Fibroblast of gingiva (primary cell): ENCODE measurements at regions not wholly inside any gene's neighbourhood (a gene's known extent, or its start where the extent isn't known, plus 50 kb on each side); places are given as distances from the start of the nearest gene placed in this dataset.
A peak's percentile ranks its signal among the peaks of the same experiment; 100 is the strongest.

Source experiments
- DNase-seq: peaks from one replicate; pipeline ENCODE4 v3.0.0-alpha.2; 2011; ENCODE audit warnings: low read depth

GRCh38 chr12:77571127-77571526, 259.6 kb upstream of the NAV3 start:
- DNase-seq, result no peak

GRCh38 chr12:77569876-77570275, 260.8 kb upstream of the NAV3 start:
- DNase-seq, result no peak

- no peak for DNase-seq
These were observed 270.0 kb upstream of the NAV3 start for GRCh38 chr12:77560714-77561113.

DNA sequence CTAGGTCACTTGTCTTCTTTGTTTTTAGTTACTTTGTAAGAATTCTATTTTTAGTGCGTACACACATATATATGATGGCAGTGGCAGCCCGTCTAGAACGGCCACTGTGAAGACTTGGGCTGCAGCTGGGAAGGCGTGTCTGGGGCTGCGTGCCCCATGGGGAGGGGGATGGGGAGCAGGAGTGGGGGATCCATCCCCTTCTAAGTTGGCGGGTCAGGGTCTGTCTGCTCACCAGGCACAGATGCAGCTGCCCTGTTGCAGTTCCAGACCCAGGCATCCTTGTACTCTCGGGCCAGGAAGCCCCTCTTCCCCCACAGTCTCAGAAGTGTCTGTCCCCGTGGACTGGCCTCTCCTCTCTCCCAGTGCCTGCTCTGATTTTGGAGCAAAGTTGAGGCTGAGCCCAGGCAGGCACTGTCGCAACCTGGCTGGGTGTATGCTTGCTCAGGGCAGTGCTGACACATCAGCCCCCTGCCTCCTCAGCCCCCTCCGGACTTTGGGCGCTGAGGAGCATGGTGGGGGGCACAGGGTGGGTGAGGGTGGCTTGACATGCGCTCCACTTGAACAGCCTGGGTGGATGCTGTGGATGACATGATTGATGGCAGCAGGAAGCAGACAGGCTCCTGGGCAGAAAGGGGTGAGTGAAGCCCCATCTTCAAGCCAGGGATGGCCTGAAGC, 271.2 kb upstream of the NAV3 start:
- DNase-seq, result no peak

DNA sequence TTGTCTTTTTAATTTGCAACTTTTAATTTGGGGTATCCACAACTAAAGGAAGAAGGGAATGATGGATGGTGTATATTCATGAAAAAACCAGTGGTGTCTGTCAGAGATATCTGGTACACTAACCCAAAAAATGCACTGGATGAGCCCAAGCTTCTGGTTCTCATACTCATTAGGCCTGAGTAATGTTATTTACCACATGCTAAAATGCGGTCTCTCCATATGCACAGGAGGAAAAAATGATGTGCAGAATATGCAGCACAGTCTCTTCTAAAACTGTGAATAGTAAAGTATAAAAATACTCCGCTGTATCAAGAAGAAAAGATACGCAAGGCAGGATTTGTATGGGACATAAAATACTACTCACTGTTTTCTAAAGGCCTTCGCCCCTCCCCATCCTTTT, 275.6 kb upstream of the NAV3 start:
- DNase-seq, result no peak

DNA sequence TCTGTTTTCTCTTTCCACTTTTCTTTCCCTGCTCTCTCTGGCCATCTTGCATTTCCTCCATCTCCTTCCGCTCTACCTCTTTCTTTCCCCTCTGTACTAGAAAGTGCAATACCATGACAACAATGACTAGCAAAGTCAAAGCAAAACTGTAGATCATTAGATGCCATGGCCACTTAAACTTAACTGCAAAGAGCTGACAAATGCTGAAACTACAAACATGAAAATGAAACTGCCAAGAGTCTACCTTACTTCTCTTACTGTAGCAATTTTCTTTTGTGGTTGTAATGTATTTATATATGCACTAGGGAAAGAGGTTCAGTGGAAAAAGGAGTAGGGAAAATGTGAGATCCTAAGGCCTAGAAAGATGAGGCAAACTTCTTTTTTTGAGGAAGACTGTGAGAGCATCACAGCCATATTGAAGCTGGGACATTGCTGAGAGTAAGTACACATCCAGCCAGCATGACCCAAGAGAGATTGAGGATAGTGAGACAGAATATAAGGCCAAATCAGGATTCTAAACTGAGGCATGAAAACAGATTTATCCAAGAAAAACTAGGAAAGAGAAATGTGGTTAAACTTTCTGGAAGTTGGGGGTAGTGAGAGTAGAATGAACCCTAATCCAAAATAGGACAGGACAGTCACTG, 276.6 kb upstream of the NAV3 start:
- no peak for DNase-seq

GRCh38 chr12:77549383-77550128, 281.1 kb upstream of the NAV3 start:
- no peak for DNase-seq

- DNase-seq, result no peak
These were observed 281.9 kb upstream of the NAV3 start for GRCh38 chr12:77548797-77549196.

DNA sequence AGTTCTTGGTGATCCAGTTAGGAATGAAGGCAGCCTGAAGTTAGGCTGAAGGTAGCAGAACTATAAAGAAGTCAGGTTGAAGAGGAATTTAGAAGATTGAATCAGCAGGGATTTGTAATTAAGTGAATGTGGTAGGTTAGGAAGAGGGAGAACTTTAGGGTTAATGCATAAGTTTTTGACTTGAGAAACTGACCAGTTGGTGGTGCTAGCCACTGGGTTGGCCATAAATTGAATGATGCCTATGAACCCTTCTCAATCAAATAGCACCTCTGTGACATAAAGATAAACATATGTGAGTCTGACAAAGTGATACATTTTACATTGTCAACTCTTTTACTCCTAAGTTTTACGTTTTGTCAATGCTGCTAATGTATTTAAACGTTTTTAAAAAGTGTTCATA, 290.6 kb upstream of the NAV3 start:
- no peak for DNase-seq

- peak; percentile 85 for DNase-seq
These were observed 293.0 kb upstream of the NAV3 start for GRCh38 chr12:77537663-77538062.

DNA sequence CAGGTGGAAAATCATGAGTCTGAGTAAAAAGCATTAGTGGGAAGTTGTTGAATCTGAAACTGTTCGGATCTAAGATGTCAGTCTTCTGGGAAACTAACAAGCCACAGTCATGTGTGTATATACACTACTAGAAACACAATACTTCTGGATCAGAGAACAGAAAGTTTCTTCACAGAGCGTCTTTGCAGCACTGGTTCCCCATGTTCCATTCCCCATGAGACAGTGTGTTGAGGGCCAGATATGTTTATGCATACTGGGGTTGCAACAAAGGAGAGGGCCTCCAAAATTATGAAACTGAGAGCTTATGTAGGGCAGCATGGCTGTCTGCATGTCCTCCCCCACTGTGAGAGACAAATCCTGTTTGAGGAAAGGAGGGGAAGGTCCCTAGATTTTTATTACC, 295.0 kb upstream of the NAV3 start:
- DNase-seq, result peak; percentile 89

- no peak for DNase-seq
These were observed 298.8 kb upstream of the NAV3 start for GRCh38 chr12:77531912-77532311.

DNA sequence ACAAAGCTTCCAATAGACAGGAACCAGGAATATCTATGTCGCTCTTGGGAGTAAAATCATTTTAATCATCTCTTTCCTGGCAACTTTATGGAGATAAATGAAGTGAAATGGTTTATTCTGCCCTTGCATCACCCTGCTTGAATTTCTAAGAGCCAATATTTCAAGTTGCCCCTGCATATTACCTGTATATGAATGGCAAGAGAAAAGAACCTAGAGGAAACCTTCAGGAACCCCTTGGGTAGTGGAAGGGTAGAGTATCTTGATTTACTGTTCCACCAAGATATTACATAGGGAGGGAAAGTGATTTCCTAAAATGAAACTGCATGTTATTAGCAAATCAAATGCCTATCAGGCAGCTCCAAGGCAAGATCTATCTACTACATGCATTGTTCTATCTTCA, 308.4 kb upstream of the NAV3 start:
- DNase-seq, result no peak

DNA sequence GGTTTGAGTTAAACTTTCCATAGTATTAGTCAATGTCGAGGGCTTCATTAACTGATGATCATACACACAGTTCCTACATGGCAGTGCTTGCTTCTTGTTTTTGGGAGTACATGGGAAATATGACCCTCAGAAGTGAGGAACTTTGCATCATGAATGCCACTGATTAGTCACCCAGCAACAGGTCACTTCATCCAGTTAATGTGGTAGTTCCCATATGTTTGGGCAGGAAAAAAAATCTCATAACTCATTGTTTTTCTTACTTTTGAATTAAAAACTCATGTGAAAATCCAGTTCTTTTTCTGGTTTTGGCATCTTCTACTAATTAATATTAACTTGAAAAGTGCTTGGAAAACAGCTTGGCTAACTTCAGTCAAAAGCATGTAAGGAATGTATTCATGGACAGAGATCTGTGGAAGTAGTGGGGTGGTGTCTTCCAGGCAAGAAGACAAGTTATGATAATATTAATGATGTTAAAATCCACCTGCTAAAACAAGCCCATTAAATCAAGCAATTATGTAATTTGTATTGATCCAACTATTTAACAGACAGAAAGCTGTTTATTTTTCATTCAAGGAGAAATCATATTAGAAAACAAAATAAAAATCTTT, 309.1 kb upstream of the NAV3 start:
- peak; percentile 72 for DNase-seq

DNA sequence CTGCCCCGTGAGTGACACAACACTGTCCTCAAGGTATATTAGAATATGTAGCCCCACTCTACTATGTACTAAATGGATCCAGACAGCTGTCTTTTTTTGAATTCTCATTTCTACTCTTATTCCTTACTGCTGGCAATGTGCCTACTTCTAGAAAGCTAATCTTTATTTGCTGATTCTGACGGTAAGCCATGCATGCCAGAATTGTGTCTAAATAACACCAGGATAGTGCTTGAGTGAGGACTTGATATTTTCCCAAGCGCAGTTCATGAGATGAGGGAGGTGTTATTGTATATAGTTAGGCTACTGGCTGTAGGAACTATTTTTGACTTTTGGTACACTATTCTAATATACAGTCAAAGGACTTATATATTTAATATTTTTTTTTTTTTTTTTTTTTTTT, 316.2 kb upstream of the NAV3 start:
- no peak for DNase-seq

DNA sequence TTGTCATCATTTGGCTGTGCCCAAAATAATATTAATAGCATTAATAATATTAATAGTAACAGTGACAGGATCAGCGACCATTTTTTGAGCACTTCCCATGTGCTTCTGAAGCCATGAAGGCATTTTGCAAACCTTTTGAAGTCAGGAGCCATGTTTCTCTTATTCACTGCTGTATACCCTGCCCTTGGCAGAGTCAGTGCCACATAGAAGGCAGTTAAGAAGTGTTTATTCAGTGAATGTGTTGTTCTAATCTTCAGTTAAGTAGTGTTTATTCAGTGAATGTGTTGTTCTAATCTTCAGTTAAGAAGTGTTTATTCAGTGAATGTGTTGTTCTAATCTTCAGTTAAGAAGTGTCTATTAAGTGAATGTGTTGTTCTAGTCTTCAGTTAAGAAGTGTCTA, 319.7 kb upstream of the NAV3 start:
- DNase-seq, result no peak

DNA sequence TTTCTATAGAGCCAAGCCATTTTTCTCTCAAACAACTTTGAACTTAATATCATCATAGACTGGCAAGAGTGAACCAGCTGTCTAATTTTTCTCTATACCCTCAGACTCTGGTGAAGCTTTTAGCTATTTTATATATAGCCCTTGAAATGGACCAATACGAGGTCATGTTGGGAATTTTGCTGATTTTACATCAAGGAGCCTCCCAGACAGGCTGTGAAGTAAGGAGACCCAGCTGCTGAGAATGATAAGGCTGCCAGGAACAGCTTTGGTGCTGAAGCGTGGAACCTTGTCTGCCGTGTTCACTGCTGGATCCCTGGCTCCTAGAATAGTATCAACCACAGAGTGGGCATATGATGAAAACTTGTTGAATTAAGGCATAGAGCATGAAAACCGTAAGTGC, 326.2 kb upstream of the NAV3 start:
- no peak for DNase-seq

DNA sequence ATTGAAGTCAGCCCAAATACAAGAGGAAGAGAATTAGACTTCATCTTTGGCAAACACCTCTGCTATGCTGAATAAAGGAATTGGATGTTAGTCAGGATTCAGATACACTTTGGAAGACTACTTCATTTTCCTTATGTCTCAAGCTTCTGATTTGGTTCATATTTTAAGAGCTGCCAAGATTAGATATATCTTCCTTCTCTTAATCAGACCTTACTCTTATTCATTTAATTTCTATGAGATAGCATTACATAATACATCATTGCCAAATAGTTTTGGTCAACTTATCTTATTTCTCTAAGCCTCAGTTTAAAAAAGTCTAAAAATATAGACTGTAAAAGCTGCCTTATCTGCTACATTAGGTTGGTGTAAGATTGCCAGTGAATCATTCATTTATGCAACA, 330.6 kb upstream of the NAV3 start:
- DNase-seq, result no peak

GRCh38 chr12:77497647-77498046, 333.0 kb upstream of the NAV3 start:
- no peak for DNase-seq

- DNase-seq, result no peak
These were observed 334.0 kb upstream of the NAV3 start for GRCh38 chr12:77496714-77497113.

DNA sequence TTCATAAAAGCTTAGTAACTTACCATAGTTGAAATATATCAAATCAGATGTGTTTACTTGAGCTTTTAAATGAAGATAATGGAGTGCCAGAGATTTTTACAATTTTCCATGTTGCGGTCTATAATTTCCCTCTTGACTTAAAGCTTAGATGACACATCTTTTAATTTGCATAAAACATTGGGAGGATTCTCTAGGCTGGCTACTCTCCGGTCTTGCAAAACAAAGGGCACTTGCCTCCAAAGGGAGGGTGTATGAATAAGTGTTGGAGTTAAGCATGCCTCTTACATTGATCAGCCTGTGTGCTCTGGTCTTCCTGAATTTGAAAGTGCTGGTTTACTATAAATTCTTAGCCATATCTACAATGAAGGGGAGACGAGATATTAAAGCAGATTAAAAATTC, 336.4 kb upstream of the NAV3 start:
- DNase-seq, result no peak

- DNase-seq, result no peak
These were observed 337.2 kb upstream of the NAV3 start for GRCh38 chr12:77493302-77494168.
